ENCODE measurements at regions not wholly inside any gene's neighbourhood (a gene's known extent, or its start where the extent isn't known, plus 50 kb on each side); places are given as distances from the start of the nearest gene placed in this dataset.

- no peak overlapping the region for H3K4me3 ChIP-seq (ENCODE audit: low read depth, low read length)
- no peak for TF ChIP-seq CTCF (conservative IDR thresholded peaks at IDR 0.05; ENCODE audit: low read depth, low read length)
- no peak for DNase-seq (ENCODE audit: low read depth)
Observed at GRCh38 chrX:43106009-43106408, 328.0 kb upstream of the PPP1R2C start.

GRCh38 chrX:43108828-43109227 lies 330.9 kb upstream of the PPP1R2C start:
- no peak for TF ChIP-seq CTCF (conservative IDR thresholded peaks at IDR 0.05; ENCODE audit: low read depth, low read length)
- H3K4me3 ChIP-seq (ENCODE audit: low read depth, low read length): no peak overlapping the region
- no peak for DNase-seq (ENCODE audit: low read depth)

DNA sequence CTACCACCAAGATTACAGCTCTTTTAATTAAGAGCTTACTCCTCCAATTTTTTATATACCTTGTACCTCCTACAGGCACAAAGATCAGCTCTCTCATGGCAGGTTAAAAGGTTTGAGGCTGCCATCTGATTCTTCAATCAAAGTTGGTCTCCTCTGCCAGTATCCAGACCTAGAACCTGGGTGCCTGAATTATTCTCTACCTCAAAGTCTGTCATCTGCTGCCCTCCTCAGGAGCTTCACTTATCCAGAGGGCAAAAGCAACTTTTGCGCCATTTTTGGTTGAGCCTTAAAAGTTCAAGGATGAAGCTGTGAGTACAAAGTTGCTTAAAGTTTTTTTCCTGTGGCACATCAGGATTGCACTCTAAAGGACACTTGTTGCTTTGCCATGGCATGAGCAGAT lies 343.7 kb upstream of the PPP1R2C start:
- no peak for DNase-seq (ENCODE audit: low read depth)
- H3K4me3 ChIP-seq (ENCODE audit: low read depth, low read length): no peak overlapping the region
- peak; percentile 46 for TF ChIP-seq CTCF (conservative IDR thresholded peaks at IDR 0.05; ENCODE audit: low read depth, low read length)

DNA sequence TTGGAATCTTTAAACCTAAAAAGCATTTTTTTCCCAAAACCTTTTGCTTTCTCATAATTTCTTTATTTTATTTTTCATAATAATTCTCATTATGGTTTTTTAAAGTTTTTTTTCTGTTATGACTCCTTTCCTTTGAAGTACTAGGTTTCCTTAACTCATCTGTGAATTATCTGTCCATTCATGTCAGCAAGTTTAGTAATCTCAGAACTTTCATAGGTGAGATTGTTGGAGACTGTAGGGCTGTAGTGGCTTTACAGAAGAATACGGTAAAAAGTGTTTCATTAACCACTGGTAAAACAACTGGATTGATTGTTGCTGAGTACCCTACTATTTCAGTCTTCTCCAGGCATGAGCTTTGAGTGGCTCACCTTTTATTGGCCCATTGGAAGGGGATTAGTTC lies 361.7 kb upstream of the PPP1R2C start:
- DNase-seq (ENCODE audit: low read depth): no peak
- TF ChIP-seq CTCF (conservative IDR thresholded peaks at IDR 0.05; ENCODE audit: low read depth, low read length): no peak
- H3K4me3 ChIP-seq (ENCODE audit: low read depth, low read length): no peak overlapping the region

DNA sequence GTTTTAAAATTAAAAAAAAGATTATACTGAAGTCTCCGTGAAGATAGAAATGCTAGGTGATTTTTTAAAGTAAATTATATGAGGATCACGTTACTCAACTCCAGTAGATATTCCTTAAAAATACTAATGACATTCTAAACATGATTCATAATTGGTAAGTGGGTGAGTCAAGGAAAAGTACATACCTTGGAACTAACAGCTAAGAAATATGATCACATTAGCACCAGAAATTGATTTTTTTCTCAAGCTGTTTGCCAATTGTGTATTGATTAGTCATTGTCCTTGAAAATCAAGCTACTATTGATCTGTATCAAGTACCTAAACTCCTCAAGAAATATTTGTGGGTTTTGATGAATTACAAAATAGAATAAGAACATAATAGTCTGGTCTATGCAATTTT lies 362.6 kb upstream of the PPP1R2C start:
- no peak for DNase-seq (ENCODE audit: low read depth)
- H3K4me3 ChIP-seq (ENCODE audit: low read depth, low read length): no peak overlapping the region
- no peak for TF ChIP-seq CTCF (conservative IDR thresholded peaks at IDR 0.05; ENCODE audit: low read depth, low read length)

DNA sequence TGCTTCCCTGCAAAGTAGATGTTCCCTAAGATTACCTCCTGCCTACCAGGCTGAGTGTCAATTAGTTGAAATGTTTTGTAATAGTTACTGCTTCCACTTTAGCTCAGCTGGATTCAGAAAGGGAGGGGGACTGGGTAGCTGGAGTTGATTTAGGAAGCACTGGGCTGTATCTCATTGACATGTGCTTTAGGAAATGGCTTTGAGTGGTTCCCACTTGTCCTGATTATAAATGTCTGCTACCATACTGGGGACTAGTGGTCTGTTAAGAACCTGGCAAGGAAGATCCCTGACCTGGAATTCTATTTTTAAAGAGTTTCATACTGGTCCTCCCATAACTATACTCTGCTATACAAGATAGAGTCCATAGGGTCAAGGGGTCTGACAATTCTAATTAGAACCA lies 363.9 kb upstream of the PPP1R2C start:
- no peak for DNase-seq (ENCODE audit: low read depth)
- H3K4me3 ChIP-seq (ENCODE audit: low read depth, low read length): no peak overlapping the region
- no peak for TF ChIP-seq CTCF (conservative IDR thresholded peaks at IDR 0.05; ENCODE audit: low read depth, low read length)

- no peak overlapping the region for H3K4me3 ChIP-seq (ENCODE audit: low read depth, low read length)
- TF ChIP-seq CTCF (conservative IDR thresholded peaks at IDR 0.05; ENCODE audit: low read depth, low read length): no peak
- DNase-seq (ENCODE audit: low read depth): no peak
Observed at GRCh38 chrX:43148305-43148704, 370.3 kb upstream of the PPP1R2C start.

Measured in epithelial cell of proximal tubule (primary cell).